Testis (tissue), 2 donors: ENCODE measurements at regions not wholly inside any gene's neighbourhood (a gene's known extent, or its start where the extent isn't known, plus 50 kb on each side); places are given as distances from the start of the nearest gene placed in this dataset.
"Not testable (repeated sequence)": the region's sequence is repeated elsewhere in the genome, so short reads cannot be mapped to it uniquely, and the experiment has no call there.

ENCODE experiments used
- DNase-seq: peaks from one replicate; pipeline ENCODE4 v3.0.0-alpha.2; 2019
- H3K27ac ChIP-seq, 2 donors: fragments of 200-600 bp; sonication (generic); one replicate each; pipeline ENCODE4 v1.5.1; 2019
- H3K27me3 ChIP-seq: fragments of 200-600 bp; sonication (generic); one replicate; pipeline ENCODE4 v1.5.1; 2019
- H3K36me3 ChIP-seq: fragments of 200-600 bp; sonication (generic); one replicate; pipeline ENCODE4 v1.5.1; 2017; ENCODE audit warnings: low read depth; ENCODE audit errors: missing control alignments
- H3K4me1 ChIP-seq: fragments of 200-600 bp; sonication (generic); one replicate; pipeline ENCODE4 v1.5.1; 2019
- H3K4me3 ChIP-seq, 2 donors: fragments of 200-600 bp; sonication (generic); one replicate each; pipeline ENCODE4 v1.5.1; 2017 to 2019
- H3K9me3 ChIP-seq: fragments of 200-600 bp; sonication (generic); one replicate; pipeline ENCODE4 v1.5.1; 2017
- CTCF ChIP-seq, 3 experiments: fragments of 450-650 bp in 2 of 3; fragments of 200-600 bp in 1 of 3; sonication (generic) in 1 of 3; IDR thresholded peaks; one replicate each; pipeline ENCODE4 v1.5.1; 2016 to 2019; ENCODE audit warnings: antibody characterized with exemption in 3 of 3, mild to moderate bottlenecking in 2 of 3, moderate library complexity in 1 of 3
- POLR2A ChIP-seq: fragments of 450-650 bp; IDR thresholded peaks from one replicate; pipeline ENCODE4 v1.6.1; 2017; ENCODE audit warnings: antibody characterized with exemption, mild to moderate bottlenecking, moderate library complexity
- WGBS, 2 donors: methylation state at CpG; one replicate each; pipeline ENCODE4 v1.1.5; 2018; 5-methylcytosine and 5-hydroxymethylcytosine counted together
- intact Hi-C: fragments of 100-400 bp; cut with DNase I; formaldehyde crosslinking; loops from one replicate; pipeline ENCODE4 v1.15.1; 2023; ENCODE audit warnings: low total_unique reads

- WGBS, 2 donors = 95 to 97% methylated on average over 1 of the region's 1 CpG
- intact Hi-C loops = no loop called here
- TF ChIP-seq POLR2A (no peak), CTCF (IDR thresholded peaks at IDR 0.05) (no peak)
- Histone ChIP-seq H3K27me3 (no peaks in the 10 kb centered on the region), H3K4me3 (no peak overlapping the region), H3K27ac (no peak overlapping the region), H3K4me1 (peaks cover 1% of the 10 kb centered on the region), H3K9me3 (no peaks in the 10 kb centered on the region), H3K36me3 (no peaks in the 10 kb centered on the region)
- DNase-seq = no peak
These were observed 193.3 kb downstream of the CEP135 start for GRCh38 chr4:56142088-56142487.

- H3K27ac ChIP-seq = no peak overlapping the region
- H3K4me1 ChIP-seq = no peaks in the 10 kb centered on the region
- no peaks in the 10 kb centered on the region for H3K27me3 ChIP-seq
- DNase-seq = no peak
- no peaks in the 10 kb centered on the region for H3K36me3 ChIP-seq
- no peak for TF ChIP-seq CTCF (IDR thresholded peaks at IDR 0.05)
- TF ChIP-seq POLR2A = no peak
- intact Hi-C loops = no loop called here
- no peak overlapping the region for H3K4me3 ChIP-seq
- WGBS, 2 donors = 87 to 90% methylated on average over 1 of the region's 1 CpG
- no peaks in the 10 kb centered on the region for H3K9me3 ChIP-seq
These were observed 190.6 kb downstream of the CEP135 start for GRCh38 chr4:56139241-56139827.

- DNase-seq, intact Hi-C loops, H3K27ac ChIP-seq, H3K27me3 ChIP-seq, H3K4me3 ChIP-seq, H3K4me1 ChIP-seq, H3K36me3 ChIP-seq, H3K9me3 ChIP-seq: not testable (repeated sequence)
- 85 to 86% methylated on average over 8 of the region's 8 CpGs for WGBS, 2 donors
These were observed 186.1 kb downstream of the CEP135 start for GRCh38 chr4:56134834-56135233.

- intact Hi-C loops = no loop called here
- Histone ChIP-seq H3K27ac (no peak overlapping the region), H3K36me3 (no peaks in the 10 kb centered on the region), H3K4me1 (peaks cover 3% of the 10 kb centered on the region), H3K4me3 (no peak overlapping the region), H3K27me3 (no peaks in the 10 kb centered on the region), H3K9me3 (no peaks in the 10 kb centered on the region)
- no peak for DNase-seq
- TF ChIP-seq CTCF (IDR thresholded peaks at IDR 0.05) = no peak
- no peak for TF ChIP-seq POLR2A
- 27 to 45% methylated on average over 2 of the region's 2 CpGs for WGBS, 2 donors
These were observed 185.5 kb downstream of the CEP135 start for GRCh38 chr4:56134266-56134665.

GRCh38 chr4:56132835-56133234, 184.1 kb downstream of the CEP135 start:
- 75% methylated on average over 3 of the region's 3 CpGs for WGBS, 2 donors
- H3K4me3 ChIP-seq = no peak overlapping the region
- H3K27me3 ChIP-seq = no peaks in the 10 kb centered on the region
- intact Hi-C loops = no loop called here
- peaks cover 7% of the 10 kb centered on the region for H3K4me1 ChIP-seq
- TF ChIP-seq POLR2A = no peak
- H3K36me3 ChIP-seq = no peaks in the 10 kb centered on the region
- H3K9me3 ChIP-seq = no peaks in the 10 kb centered on the region
- H3K27ac ChIP-seq = no peak overlapping the region
- DNase-seq = no peak

- H3K27me3 ChIP-seq, H3K27ac ChIP-seq, intact Hi-C loops, H3K4me3 ChIP-seq, H3K36me3 ChIP-seq, H3K4me1 ChIP-seq, H3K9me3 ChIP-seq, DNase-seq: not testable (repeated sequence)
- 87 to 92% methylated on average over 5 of the region's 5 CpGs for WGBS, 2 donors
These were observed 183.4 kb downstream of the CEP135 start for GRCh38 chr4:56132188-56132587.
